GM19324 (cell line): ENCODE measurements at regions not wholly inside any gene's neighbourhood (a gene's known extent, or its start where the extent isn't known, plus 50 kb on each side); places are given as distances from the start of the nearest gene placed in this dataset.
"Not testable (repeated sequence)": the region's sequence is repeated elsewhere in the genome, so short reads cannot be mapped to it uniquely, and the experiment has no call there.

Experiments used
- ATAC-seq: cut with Tn5 transposase; IDR thresholded peaks from one replicate; pipeline ENCODE4 v1.9.1; 2021; ENCODE audit warnings: mild to moderate bottlenecking, moderate library complexity; ENCODE audit not compliant: unreplicated experiment, low FRiP score

- ATAC-seq = no peak
Measured at GRCh38 chr2:122251158-122251557, 495.7 kb downstream of the TSN start.

DNA sequence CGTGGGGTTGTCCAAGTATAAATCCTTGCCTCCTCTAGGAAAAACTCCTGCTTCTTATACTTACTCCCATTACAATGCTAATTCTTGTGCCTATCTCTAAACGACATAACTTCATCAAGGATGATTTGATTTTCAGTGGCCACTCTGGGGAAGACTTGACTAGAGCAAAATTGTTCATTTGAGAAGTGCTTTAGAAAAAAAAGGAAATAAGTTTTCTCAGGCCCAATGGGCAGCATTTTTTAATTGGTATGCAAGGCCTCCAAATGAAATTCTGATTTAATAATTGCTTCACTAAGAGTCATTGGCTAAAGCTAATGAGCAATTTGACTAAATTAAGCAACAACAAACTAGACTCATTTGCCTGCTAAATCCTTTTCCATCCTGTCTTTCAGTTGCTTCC is 496.1 kb downstream of the TSN start:
- no peak for ATAC-seq

- no peak for ATAC-seq
Measured at GRCh38 chr2:122255924-122256323, 500.5 kb downstream of the TSN start.

DNA sequence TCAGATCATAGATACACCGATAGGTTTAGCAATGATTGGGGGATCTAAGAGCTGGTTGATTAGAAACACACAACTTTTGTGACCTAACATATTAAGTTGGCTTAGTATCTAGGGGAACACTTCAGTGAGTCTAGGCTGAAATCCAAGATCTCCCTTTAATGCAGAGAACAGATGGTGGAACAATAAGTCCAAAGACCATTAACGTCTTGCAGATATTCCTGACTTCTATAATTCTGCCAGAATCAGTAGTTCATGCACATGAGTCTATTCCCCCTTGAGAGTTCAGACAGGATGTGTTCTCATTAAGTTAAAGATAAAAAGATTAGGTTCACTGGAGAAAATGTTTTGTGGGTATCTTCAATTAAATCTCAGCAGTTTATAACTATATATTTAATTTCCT is 506.5 kb downstream of the TSN start:
- ATAC-seq = no peak

- ATAC-seq = no peak
Measured at GRCh38 chr2:122263746-122264145, 508.3 kb downstream of the TSN start.

- ATAC-seq = no peak
Measured at GRCh38 chr2:122266636-122267035, 511.2 kb downstream of the TSN start.

DNA sequence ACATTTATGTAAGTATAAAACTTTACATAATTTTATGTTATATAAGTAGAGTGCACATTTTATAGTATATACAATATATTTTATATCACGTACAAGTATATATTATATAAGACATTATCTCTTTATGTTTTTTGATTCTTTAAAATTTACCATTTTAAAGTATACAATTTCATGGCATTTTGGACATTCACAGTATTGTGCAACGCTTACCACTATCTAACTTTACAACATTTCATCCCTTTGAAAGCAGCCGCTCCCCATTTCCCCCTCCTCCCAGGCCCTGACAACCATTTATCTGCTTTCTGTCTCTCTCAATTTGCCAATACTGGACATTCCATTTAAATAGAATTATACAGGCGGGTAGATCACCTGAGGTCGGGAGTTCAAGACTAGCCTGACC is 512.5 kb downstream of the TSN start:
- no peak for ATAC-seq

- ATAC-seq = no peak
Measured at GRCh38 chr2:122273785-122274419, 518.5 kb downstream of the TSN start.

DNA sequence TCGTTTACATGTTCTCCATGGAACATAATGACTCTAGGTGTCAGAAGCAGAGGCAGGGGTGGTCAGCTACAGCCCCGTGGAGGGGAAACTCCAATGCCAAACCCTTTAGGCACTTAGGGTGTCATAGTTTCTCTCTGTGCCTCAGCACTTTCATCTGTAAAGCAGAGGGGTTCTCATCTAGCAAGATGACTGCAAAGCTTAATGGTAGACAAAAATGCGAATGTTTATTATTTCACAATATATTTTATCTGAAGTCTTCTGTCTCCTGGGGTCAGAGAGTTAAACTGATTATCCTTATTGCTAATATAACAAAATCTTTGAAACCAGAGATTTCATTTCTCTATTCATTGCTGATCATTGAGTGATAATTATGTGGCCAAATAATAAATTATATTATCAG is 522.5 kb downstream of the TSN start:
- ATAC-seq = no peak

DNA sequence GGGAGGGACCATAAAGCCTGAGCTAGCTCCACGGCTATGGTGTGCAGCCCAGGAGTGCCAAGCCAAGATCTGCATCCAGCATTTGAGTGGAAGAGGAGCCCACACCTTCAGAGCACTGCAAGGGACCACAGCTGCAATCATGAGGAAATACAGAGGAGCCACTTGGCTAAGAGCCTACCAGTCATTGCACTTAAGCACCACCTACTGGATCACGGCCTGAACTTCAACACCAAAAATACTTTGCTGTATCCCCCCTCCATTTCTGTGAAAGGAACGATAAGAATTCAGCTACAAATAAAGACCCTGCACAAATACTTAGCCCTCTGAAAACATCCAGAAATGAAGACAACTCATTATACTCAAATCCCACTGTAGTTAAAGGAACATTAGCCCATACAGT is 545.3 kb downstream of the TSN start:
- no peak for ATAC-seq

DNA sequence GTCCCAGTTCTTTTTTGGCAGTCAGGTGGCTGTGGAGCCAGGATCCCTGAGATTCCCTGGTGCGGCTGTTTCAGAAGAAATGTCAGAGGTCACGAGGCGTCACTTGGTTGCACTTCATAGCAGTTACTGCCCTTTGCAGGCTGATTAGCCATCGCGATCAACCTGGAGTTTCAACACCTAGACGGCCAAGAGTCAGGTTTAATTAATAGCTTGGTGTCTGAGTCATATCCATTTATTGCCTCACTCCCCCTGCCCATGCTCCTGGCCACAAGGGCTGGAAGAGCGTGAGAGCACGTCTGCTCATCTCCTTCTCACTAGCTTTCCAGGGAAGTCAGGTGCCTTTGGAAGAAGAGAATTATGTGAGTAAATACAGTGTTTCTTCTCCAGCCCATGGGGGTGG is 552.3 kb downstream of the TSN start:
- no peak for ATAC-seq

DNA sequence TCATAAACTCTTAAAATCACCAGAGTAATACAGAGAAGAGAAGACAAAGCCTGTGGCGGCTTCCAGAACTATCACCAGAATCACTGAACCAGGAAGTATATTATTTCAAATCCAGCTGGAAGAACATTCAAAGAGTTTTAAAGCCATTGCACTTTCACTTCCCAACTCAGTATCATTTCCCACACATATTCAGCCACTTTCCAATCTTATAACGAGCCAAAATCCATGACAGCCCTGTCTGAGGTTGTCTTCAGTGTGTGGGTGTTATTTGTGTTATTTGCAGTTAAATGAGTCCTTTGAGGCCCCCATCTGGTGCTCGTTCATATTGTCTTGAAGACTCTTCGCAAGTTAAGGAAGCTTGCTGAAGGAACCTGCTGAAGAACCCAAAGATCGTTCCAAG is 559.9 kb downstream of the TSN start:
- ATAC-seq = no peak

DNA sequence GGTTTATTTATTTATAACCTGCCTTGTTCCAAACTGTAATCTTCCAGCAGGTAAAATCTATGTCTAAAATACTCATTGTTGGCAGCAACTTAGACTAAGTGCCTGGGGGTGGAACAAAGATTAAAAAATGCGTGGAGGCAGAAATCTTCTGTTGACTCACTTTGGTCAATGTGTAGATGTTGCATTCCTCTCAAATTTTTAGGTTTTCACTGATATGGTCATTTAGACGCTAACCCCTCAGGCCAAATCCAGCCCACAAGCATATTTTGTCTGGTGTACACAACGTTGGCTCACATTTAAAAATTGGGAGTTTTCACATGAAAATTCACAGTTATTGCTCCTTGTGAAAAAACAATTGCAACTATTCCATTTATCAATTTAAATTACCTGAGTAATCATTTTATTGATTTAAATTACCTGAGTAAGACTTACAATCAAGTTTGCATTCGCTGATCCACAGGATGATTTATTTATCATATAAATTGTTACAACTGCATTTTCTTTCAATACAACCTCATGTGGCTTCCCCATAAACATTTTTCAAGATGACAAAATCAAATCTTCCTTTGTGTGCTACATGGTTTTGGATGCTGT is 564.2 kb downstream of the TSN start:
- ATAC-seq = no peak

- ATAC-seq = no peak
Measured at GRCh38 chr2:122322815-122323214, 567.4 kb downstream of the TSN start.

GRCh38 chr2:122323927-122324326 is 568.5 kb downstream of the TSN start:
- ATAC-seq = no peak

DNA sequence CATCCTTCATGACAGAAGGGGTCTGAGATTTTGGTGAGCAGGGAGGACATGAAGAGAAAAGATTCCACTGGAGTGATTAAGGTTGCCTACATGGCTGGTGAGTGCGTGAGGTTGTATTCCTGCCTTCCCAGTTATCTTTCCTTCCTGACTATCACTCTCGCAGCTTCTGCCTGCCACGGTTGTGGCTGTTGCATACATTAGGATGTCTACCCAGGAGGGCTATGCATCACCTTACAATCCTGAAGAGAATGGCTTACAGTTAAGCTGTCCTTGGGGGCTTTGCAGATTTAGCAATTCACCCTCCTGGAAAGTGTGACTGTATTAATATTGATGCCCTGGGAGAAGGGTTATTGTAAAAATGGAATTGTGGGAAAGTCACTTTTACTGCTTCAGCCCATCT is 571.0 kb downstream of the TSN start:
- no peak for ATAC-seq

DNA sequence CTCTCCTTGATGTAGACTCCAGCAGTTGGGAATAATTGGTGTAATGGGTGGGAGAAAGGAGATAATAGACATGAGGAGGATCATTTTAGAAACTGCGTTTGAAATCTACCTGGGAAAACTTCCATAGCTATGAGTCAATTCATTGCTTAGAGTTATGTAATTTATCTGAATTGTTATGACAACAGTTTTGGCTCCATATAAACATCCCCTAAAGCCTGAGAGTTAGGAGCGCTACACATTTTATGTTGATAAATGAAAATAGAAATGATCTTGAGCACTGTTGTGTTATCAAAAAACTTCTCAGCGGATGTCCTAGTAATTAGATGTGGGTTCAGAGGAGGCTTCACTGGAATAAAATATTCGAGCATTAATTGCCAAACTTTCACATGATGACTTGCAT is 573.4 kb downstream of the TSN start:
- no peak for ATAC-seq

DNA sequence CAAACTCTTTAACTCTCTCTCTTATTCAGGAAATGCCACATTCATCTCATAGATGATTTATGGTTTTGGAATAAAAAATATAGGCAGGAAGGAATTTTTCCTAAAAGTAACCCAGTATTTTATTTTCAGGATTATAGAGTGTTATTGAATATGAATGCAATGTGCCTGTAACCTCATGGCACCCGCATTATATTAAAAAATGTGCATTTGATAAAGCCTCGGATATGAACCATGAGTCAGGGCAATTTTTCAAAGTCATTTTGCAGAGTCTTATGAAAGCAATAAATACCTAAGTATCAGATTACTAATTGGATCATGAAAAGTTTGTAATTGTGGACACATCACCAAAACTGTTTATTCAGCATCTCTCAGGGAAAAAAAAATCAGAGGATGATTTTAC is 573.8 kb downstream of the TSN start:
- no peak for ATAC-seq

- no peak for ATAC-seq
Measured at GRCh38 chr2:122333932-122334331, 578.5 kb downstream of the TSN start.

GRCh38 chr2:122338000-122338399 is 582.5 kb downstream of the TSN start:
- no peak for ATAC-seq

GRCh38 chr2:122340246-122340645 is 584.8 kb downstream of the TSN start:
- ATAC-seq = peak; percentile 97

GRCh38 chr2:122341007-122341406 is 585.6 kb downstream of the TSN start:
- no peak for ATAC-seq

DNA sequence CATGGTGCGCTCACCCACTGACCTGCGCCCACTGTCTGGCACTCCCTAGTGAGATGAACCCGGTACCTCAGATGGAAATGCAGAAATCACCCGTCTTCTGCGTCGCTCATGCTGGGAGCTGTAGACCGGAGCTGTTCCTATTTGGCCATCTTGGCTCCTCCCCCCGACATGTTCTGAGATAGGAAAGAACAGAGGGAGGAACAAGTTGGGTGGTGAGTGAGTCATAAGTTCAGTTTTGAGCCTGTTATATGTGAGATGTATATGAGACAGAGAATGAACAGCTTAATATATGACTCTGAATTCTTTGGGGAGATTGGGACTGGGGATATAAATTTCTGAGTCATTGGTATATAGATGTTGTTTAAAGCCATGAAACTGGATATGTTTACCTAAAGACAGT is 596.7 kb downstream of the TSN start:
- ATAC-seq = not testable (repeated sequence)
